ENCODE measurements at regions not wholly inside any gene's neighbourhood (a gene's known extent, or its start where the extent isn't known, plus 50 kb on each side); places are given as distances from the start of the nearest gene placed in this dataset.
"Not testable (repeated sequence)": the region's sequence is repeated elsewhere in the genome, so short reads cannot be mapped to it uniquely, and the experiment has no call there.

DNA sequence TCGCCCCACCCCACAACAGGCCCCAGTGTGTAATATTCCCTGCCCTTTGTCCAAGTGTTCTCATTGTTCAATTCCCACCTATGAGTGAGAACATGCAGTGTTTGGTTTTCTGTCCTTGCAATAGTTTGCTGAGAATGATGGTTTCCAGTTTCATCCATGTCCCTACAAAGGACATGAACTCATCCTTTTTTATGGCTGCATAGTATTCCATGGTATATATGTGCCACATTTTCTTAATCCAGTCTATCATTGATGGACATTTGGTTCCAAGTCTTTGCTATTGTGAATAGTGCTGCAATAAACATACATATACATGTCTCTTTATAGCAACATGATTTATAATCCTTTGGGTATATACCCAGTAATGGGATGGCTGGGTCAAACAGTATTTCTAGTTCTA, 132.7 kb downstream of the SNX10 start:
- DNase-seq (ENCODE audit: low read depth, low spot score); in situ Hi-C loops (cut with HindIII; ENCODE audit: low pct_unique_long_range_greater_than_20kb, low sequenced_read_pairs): not testable (repeated sequence)

DNA sequence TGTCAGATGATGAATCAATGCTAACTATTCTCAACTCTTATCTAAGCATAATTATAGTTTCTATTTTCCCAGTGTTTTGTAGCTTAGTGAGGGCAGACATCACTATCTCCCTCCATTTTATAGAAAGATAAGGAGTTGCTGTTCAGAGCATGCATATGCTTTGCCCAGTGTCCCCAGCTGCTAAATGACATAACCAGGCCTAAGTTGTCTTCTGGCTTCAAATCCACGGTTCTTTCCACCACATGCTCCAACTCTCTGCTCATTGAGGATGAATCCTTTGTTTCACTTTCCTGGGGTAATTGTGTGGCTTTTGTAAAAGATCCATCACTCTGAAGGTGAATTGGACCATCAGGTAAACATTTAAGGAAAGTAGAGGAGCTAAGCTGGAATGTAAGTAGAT, 134.0 kb downstream of the SNX10 start:
- in situ Hi-C loops (cut with HindIII; ENCODE audit: low pct_unique_long_range_greater_than_20kb, low sequenced_read_pairs), result no loop called here
- DNase-seq (ENCODE audit: low read depth, low spot score), result no peak

DNA sequence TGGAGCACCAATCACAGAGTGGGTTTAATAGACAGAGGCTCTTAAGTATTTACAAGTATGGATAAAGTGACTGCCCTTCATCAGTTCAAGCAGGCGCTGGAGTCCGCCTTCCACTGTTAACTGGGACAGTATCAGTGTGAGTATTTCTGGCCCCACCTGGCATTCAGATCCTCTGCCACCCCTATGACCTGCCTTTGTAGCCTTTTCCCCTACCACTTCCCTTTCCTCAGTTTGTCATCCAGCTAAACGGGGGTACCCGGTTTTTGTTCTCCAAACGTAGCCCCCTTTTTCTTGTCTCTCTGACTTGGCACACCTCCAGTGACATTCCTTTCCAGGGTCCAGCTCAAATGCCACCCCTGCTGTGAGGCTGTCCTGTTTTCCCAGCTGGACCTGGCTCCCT, 134.4 kb downstream of the SNX10 start:
- DNase-seq (ENCODE audit: low read depth, low spot score), result no peak
- in situ Hi-C loops (cut with HindIII; ENCODE audit: low pct_unique_long_range_greater_than_20kb, low sequenced_read_pairs), result no loop called here

DNA sequence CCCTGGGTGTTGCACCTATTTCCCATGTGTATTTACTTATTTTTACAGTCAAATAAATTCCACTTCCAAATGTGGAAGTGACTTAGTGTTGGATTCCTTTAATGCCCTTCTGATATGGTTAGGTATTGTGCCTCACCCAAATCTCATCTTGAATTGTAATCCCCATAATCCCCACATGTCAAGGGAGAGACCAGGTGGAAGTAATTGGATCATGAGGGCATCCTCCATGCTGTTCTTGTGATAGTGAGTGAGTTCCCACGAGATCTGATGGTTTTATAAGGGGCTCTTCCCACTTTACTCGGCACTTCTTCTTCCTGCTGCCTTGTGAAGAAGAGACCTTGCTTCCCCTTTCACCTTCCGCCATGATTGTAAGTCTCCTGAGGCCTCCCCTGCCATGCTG, 136.9 kb downstream of the SNX10 start:
- DNase-seq (ENCODE audit: low read depth, low spot score), result no peak
- in situ Hi-C loops (cut with HindIII; ENCODE audit: low pct_unique_long_range_greater_than_20kb, low sequenced_read_pairs), result no loop called here

DNA sequence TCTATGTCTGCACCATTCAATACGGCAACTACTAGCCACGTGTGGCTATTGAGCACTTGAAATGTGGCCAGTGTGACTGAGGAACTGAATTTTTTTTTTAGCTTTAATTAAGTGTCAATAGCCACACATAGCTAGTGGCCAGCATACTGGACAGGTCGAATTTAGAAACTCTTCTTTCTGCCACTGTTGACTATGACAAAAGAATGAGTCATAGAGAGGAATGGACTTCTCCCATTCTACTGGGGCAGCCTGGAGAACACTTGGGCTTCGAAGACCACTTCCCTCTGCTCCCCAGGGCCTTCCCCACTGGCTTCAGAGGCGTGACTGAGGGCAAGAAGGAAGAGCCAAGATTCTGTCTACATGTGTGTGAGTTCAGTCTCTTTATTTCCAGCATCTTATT, 137.5 kb downstream of the SNX10 start:
- in situ Hi-C loops (cut with HindIII; ENCODE audit: low pct_unique_long_range_greater_than_20kb, low sequenced_read_pairs), result no loop called here
- no peak for DNase-seq (ENCODE audit: low read depth, low spot score)

DNA sequence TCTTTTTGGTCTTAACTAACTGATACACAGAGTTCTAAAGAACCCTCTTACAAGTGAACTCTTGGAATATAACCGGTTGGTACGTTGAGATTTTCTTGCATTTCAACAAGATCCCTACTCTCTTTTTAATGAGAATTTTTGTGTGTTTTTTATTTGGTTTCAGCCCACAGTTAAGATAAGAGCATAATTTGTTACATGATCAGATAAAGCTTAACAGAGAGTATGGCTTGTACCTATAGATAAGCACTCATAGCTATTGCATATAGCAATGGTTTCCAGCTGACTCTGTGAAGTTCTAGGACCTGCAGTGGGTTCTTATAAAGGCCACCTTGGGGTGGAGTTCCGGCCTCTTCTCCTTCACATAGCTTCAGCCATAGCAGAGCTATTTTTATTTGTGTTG, 143.3 kb downstream of the SNX10 start:
- in situ Hi-C loops (cut with HindIII; ENCODE audit: low pct_unique_long_range_greater_than_20kb, low sequenced_read_pairs), result no loop called here

GRCh38 chr7:26437003-26437532, 145.4 kb downstream of the SNX10 start:
- in situ Hi-C loops (cut with HindIII; ENCODE audit: low pct_unique_long_range_greater_than_20kb, low sequenced_read_pairs), result no loop called here
- no peak for DNase-seq (ENCODE audit: low read depth, low spot score)

More for the DNA sequence above, 143.3 kb downstream of the SNX10 start:
- no peak for DNase-seq (ENCODE audit: low read depth, low spot score)

GRCh38 chr7:26438078-26438477, 146.4 kb downstream of the SNX10 start:
- in situ Hi-C loops (cut with HindIII; ENCODE audit: low pct_unique_long_range_greater_than_20kb, low sequenced_read_pairs), result no loop called here
- DNase-seq (ENCODE audit: low read depth, low spot score), result no peak

DNA sequence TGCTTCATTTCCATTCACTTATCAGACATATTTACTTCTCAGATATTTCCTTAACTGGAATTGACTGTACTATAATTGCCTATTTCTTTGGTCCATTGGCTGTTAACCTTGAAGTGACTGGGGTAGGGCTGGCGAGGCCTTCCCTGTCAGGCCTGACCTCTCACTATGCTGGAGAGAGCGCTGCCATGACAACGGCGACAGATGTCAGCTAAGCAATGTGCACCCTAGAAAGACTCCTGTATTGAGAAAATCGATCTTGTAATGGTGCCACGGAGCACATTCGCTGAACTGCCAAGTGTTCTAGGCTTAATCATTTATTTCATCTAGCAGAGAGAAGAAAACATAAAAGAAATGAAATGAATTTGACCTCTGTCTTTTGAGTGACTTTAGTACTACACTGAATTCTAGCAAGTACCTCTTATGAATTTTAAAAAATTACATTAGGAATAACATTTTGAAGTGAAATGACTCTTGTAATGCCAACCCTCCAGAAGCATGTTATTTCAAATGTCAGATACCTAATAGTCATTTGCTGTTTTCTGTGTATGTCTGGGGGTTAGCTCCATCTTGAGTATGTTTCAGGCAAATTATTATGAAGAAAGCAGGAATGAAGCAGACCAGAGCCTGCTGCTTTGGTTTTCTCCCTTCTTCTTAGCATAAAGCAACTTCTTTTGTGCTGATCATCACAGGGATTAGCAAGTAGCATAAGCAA, 148.0 kb downstream of the SNX10 start:
- DNase-seq (ENCODE audit: low read depth, low spot score), result no peak
- in situ Hi-C loops (cut with HindIII; ENCODE audit: low pct_unique_long_range_greater_than_20kb, low sequenced_read_pairs), result no loop called here

- in situ Hi-C loops (cut with HindIII; ENCODE audit: low pct_unique_long_range_greater_than_20kb, low sequenced_read_pairs), result no loop called here
- no peak for DNase-seq (ENCODE audit: low read depth, low spot score)
Measured at GRCh38 chr7:26440233-26441001, 148.8 kb downstream of the SNX10 start.

GRCh38 chr7:26441002-26441521, 149.4 kb downstream of the SNX10 start:
- DNase-seq (ENCODE audit: low read depth, low spot score), result peak; percentile 50
- in situ Hi-C loops (cut with HindIII; ENCODE audit: low pct_unique_long_range_greater_than_20kb, low sequenced_read_pairs), result no loop called here

DNA sequence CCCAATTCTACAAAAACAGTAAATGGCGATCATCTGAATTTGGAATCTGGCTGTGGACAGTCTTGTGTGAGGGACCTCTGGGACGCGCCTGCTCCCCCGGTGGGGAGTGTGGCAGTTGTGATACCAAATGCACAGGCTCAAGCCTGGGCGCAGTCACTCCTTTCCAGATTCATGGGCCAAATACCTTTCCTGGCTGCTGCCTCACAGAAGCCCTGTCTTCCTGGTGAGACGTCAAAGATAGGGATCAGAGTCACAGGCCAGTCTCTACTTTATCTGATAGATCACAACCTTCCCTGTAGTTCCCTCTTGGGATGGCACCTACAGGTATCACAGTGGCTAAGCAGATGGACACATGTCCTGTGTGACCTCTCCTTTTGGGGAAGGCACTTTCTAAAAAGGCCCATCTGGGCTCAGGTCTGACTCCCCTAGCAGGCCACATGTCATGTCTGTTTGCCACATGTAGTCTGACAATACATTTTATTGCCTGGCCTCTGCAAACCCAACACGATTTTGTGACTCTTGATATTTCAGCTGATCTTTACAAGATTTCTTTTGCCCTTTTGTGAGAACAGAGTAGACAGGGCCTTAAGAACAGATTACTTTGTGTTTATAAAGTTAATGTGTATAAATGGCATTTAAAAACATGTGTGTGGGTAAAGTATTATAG, 150.1 kb downstream of the SNX10 start:
- in situ Hi-C loops (cut with HindIII; ENCODE audit: low pct_unique_long_range_greater_than_20kb, low sequenced_read_pairs), result no loop called here
- DNase-seq (ENCODE audit: low read depth, low spot score), result no peak

DNA sequence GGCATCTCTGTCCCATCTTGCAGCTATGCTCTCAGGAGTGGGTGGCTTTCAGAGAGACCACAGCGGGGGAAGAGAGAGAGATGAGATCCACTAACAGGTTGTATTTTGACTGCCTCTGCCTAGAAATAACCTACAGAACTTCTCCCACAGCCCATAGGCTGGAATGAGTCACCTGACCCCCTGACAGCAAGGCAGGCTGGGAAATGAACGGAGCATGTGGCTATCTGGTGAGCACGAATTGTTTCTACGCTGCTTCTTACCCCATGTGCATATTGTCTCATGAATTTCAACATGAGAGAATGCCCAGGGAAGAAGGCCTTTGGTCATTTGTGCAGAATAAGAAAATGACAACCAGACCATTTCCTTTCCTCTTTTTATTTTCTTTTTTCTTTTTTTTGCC, 151.3 kb downstream of the SNX10 start:
- no peak for DNase-seq (ENCODE audit: low read depth, low spot score)
- in situ Hi-C loops (cut with HindIII; ENCODE audit: low pct_unique_long_range_greater_than_20kb, low sequenced_read_pairs), result no loop called here

DNA sequence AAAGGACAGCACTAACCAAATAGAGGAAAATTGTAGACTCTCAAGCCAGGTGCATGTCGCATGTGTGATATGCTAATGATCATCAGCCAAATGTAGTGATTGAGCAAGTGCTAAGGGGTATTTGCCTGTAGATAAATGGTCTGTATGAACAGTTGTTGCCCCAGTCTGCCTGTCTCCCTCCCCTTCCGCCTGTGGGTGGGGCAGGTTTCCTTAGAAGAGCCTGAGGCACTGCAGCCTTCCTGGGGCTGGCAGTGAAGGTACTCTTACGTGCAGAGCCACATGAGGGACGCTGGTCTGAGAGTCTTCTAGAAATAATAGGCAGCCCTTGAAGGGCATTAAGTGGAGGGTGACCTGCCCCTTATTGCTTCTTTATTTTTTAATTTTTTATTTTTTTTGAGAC, 152.1 kb downstream of the SNX10 start:
- DNase-seq (ENCODE audit: low read depth, low spot score), result no peak
- in situ Hi-C loops (cut with HindIII; ENCODE audit: low pct_unique_long_range_greater_than_20kb, low sequenced_read_pairs), result no loop called here

DNA sequence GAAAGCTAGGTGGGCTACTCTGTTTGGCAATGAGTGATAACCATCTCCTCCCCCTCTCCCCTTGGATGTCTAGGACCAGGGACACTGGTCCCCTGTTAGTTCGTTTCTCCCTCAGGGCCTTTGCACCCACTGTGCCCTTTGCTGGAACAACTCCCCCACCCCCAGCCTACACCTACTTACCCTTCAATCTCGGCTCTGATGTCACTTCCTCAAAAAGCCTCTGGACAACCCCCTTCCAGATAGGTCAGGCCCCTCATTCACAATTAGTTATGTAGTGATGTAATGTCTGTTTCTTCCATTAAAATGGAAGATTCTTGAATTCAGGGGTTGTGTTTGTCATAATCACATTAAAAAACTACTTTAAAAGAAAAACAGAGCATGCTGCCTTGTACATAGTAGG, 152.9 kb downstream of the SNX10 start:
- in situ Hi-C loops (cut with HindIII; ENCODE audit: low pct_unique_long_range_greater_than_20kb, low sequenced_read_pairs), result no loop called here

GRCh38 chr7:26447116-26447515, 155.5 kb downstream of the SNX10 start:
- DNase-seq (ENCODE audit: low read depth, low spot score), result no peak

More for the DNA sequence above, 152.9 kb downstream of the SNX10 start:
- DNase-seq (ENCODE audit: low read depth, low spot score), result no peak

GRCh38 chr7:26449175-26450165, 157.8 kb downstream of the SNX10 start:
- no peak for DNase-seq (ENCODE audit: low read depth, low spot score)
- in situ Hi-C loops (cut with HindIII; ENCODE audit: low pct_unique_long_range_greater_than_20kb, low sequenced_read_pairs), result no loop called here

More at GRCh38 chr7:26447116-26447515, 155.5 kb downstream of the SNX10 start:
- in situ Hi-C loops (cut with HindIII; ENCODE audit: low pct_unique_long_range_greater_than_20kb, low sequenced_read_pairs), result no loop called here

All from SK-MEL-5 (cell line).